HG03045 (cell line): ENCODE measurements at regions not wholly inside any gene's neighbourhood (a gene's known extent, or its start where the extent isn't known, plus 50 kb on each side); places are given as distances from the start of the nearest gene placed in this dataset.
"Not testable (repeated sequence)": the region's sequence is repeated elsewhere in the genome, so short reads cannot be mapped to it uniquely, and the experiment has no call there.

ENCODE experiments used
- ATAC-seq: cut with Tn5 transposase; IDR thresholded peaks from one replicate; pipeline ENCODE4 v1.9.1; 2021; ENCODE audit warnings: mild to moderate bottlenecking, moderate library complexity; ENCODE audit not compliant: unreplicated experiment

- no peak for ATAC-seq
These were observed 786.0 kb upstream of the SLC39A10 start for GRCh38 chr2:194870974-194871535.

DNA sequence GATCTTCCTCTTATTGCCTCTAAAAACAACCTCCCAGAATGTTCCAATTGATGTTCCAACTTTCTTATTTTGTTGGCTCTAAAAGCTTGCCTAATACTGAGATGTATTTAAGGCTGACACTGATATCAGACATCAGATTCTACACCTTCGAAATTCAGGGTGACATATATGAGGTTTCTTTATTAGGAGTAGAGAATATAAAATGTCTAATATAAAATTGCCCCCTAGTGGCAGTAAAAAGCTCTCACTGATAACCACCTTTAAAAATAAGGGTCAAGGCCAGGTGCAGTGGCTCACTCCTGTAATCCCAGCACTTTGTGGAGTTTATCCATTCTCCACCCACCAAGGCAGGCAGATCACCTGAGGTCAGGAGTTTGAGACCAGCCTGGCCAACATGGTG lies 789.7 kb upstream of the SLC39A10 start:
- no peak for ATAC-seq

- ATAC-seq: no peak
These were observed 802.1 kb upstream of the SLC39A10 start for GRCh38 chr2:194854941-194855340.

DNA sequence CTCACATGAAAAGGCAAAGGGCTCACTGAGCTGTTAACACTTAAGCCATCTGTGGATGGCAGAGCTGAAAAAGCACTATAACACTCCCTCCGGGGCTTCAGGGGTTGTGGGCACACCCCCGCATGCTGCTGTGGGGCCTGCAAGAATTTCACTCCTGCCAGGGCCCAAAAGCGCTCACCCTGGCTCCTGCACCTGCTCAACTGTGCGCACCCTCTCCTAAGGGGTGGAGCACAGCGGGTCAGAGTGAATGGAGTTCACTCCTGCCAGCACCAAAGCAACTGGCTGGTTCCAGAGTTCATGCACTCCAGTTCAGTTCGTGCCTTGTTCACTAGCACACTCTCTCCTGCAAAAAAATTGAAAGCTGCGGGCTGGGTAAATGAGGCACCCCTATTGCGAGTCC lies 814.2 kb upstream of the SLC39A10 start:
- ATAC-seq: no peak

DNA sequence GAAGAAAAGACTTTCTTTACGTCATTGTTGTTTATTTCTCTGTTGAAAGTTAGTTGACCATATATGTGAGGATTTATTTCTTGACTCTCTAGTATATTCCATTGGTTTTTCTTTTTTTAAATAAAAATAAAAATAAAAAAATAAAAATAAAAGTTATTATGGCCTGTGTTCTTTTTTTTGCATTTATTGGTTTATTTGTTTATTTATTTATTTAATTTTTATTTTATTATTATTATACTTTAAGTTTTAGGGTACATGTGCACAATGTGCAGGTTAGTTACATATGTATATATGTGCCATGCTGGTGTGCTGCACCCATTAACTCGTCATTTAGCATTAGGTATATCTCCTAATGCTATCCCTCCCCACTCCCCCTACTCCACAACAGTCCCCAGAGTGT lies 822.7 kb upstream of the SLC39A10 start:
- not testable (repeated sequence) for ATAC-seq

- no peak for ATAC-seq
These were observed 830.8 kb upstream of the SLC39A10 start for GRCh38 chr2:194826241-194826640.

DNA sequence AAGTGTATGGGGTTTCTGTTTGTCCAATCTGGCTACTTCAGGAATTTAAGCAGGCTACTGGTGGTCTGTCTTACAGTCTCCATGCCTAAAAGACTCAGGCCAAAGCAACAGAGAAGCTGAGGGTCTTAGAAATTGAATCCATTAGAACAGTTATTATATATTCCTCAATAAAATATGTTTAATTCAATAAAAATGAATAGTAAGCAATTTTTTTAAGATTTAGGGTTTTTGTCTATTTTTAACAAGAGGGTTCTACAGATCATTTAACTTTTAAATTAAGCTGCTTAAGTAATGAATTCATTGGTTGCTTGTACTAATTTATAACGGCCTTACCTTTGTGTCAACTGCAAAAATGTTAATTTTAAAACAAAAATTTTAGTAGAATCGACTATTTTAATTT lies 832.6 kb upstream of the SLC39A10 start:
- ATAC-seq: no peak

- no peak for ATAC-seq
These were observed 834.4 kb upstream of the SLC39A10 start for GRCh38 chr2:194822657-194823056.

DNA sequence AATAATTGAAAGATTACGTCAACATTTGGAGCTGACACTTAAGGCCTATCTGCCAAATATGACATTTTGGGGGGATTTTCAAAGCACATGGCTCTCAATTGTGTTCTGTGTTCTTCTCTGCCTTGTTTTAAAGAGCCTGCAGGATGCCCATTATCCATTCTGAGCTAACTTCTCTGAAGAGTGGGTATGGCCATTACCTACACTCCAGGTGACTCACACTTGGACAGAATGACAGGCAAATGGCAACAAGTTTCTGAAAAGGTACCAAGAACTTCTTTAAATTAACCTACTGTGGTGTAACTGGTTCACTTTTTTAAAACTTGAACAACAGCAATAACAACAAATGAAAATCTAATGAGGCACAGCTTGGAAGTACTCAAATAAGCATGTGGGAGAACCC lies 834.9 kb upstream of the SLC39A10 start:
- no peak for ATAC-seq

GRCh38 chr2:194819367-194819766 lies 837.7 kb upstream of the SLC39A10 start:
- ATAC-seq: no peak

- no peak for ATAC-seq
These were observed 841.6 kb upstream of the SLC39A10 start for GRCh38 chr2:194815475-194815874.

DNA sequence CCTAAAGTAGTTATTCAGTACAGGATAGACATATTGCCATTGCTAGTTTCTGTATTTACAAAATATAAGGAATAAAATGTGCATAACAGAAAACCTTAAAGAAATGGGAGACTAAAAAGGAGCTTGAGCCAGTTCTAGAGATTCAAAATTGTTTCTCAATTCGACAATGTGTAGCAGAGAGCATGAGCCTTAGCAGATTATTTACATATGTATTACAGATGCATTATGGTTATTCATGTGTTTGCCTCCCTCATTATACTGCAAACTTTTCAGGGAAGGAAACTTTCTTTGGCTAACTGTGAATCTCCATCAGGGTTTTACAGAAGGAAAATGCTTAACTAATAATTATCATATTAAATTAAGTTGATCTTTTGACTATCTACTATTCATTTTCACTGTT lies 854.4 kb upstream of the SLC39A10 start:
- ATAC-seq: no peak

GRCh38 chr2:194787071-194787470 lies 870.0 kb upstream of the SLC39A10 start:
- ATAC-seq: not testable (repeated sequence)

DNA sequence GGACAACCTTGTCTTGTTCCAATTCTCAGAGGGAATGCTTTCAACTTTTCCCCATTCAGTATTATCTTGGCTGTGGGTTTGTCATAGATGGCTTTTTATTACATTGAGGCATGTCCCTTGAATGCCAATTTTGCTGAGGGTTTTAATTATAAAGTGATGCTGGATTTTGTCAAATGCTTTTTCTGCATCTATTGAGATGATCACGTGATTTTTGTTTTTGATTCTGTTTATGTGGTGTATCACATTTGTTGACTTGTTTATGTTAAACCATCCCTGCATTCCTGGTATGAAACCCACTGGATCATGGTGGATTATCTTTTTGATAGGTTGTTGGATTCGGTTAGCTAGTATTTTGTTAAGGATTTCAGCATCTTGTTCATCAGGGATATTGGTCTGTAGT lies 885.6 kb upstream of the SLC39A10 start:
- ATAC-seq: not testable (repeated sequence)

DNA sequence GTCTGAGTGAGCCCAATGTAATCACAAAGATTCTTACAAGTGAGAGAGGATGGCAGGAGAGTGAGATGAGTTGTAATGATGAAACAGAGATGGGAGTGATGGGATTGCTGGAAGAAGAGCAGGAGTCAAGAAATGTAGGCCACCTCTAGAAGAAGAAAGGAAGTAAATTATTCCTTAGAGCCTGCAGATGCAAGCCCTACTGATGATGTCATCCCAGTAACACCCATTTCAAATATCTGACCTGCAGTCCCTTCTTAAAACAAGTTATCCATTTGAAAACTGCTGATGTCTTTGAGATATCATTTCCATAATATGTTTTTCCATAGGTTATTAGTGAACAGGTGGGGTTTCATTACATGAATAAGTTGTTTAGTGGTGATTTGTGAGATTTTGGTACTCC lies 888.0 kb upstream of the SLC39A10 start:
- ATAC-seq: no peak

- ATAC-seq: no peak
These were observed 891.3 kb upstream of the SLC39A10 start for GRCh38 chr2:194765723-194766122.

- ATAC-seq: no peak
These were observed 906.1 kb upstream of the SLC39A10 start for GRCh38 chr2:194750926-194751325.

DNA sequence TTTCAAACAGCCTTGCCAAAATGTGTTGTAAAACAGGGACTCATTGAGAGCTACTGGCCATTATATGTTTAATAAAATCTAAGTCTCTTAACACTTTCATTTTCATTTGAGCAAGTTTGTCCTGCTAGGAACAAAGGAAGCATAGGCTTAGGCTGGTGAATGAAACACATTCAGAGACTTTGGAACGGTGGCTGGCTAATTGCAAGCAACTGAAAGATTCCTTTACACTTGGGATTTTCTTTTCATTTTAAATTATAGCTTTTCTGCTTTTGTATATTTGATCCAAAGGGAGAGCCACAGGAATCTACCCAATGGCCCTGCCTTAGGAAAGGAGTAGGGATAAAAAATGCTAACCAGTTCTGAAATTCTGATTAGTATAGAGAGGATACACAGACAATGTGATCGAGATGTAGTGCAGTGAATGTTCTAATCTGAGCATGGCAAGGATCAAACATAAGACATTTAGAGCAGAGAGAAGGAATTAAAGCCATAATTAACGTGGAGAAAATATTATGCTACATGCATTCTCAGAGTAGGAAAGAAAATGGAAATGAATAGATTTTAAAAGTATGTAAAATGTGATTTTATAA lies 911.4 kb upstream of the SLC39A10 start:
- ATAC-seq: no peak

DNA sequence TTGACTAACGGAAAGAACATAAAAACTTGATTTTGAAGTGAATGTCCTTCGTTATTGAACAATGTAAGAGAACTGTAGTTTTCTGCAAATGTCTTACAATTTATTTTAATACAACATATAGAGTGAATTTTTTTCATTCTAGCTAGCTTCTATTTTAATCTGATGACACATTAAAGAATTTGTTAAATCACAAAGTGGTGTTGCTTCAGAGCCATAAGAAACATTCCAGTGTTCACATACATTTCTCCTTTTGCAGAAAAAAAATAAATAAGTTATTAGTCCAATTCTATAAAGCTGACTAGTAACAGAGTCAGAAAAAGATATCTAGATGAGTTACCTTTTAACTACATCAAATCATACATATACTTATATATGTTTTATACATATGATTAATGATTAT lies 914.3 kb upstream of the SLC39A10 start:
- ATAC-seq: no peak

- ATAC-seq: no peak
These were observed 917.8 kb upstream of the SLC39A10 start for GRCh38 chr2:194739217-194739616.

DNA sequence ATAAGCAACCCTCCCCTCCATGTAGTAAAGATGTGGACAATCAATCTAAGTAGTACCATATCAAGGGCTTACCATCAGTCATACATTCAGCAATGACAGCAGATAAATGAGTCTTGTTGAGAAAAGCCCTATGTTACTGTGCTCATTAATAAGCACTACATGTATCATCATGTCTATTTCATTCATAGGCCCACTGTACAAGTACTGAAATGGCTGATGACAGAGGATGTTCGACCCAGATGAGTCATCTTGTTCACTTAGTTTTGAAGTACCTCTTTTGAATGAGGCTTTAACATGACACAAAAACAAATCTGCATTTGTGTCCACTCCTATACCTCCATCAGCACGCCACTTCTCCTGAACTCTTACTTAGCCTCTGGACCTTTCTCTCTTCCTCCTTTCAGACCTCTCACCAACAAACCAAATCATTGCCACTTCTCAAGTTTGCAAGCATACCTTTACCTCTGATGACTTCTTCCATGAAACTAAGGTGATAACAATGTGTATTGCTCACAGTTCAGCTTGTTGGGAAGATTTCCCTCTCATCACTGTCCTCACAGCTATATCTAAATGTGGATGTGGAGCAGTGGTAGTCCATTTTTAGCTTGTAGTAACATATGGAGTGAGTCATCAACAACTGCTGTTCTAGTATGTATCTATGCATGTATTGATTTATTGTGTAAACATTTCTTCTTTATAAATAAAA lies 921.0 kb upstream of the SLC39A10 start:
- no peak for ATAC-seq

DNA sequence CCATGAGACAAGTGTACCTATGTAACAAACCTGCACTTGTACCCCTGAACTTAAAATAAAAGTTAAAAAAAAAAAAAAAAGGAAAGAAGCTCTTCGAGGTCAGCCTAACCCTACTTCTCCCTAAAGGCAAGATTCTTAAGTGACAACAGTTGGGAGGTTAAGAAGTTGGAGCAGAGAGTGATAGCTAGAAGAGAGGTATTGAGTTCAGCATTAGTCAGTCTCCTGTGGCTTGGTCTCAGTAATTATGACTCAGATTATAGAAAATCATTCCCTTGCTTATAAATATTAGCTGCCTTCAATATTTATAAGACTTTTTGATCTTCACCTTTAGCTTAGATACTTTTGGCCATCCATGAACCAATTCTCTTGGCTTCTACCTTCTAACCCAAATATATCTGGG lies 926.8 kb upstream of the SLC39A10 start:
- no peak for ATAC-seq

- ATAC-seq: no peak
These were observed 931.9 kb upstream of the SLC39A10 start for GRCh38 chr2:194725169-194725568.
